H1 (cell line): ENCODE measurements at regions not wholly inside any gene's neighbourhood (a gene's known extent, or its start where the extent isn't known, plus 50 kb on each side); places are given as distances from the start of the nearest gene placed in this dataset.

Experiments used
- CBX5 ChIP-seq: fragments of 300-800, 300-1000 bp; sonication (generic); IDR thresholded peaks from 2 replicates; pipeline ENCODE4 v1.7.1; 2016; ENCODE audit warnings: antibody characterized with exemption, low read length, low read depth
- CTCF ChIP-seq, 3 experiments: IDR thresholded peaks; 1 replicate in 2 of 3; 2 replicates in 1 of 3; pipeline versions ENCODE4 v1.5.1 to v1.6.1; 2011; ENCODE audit warnings: low read length in 3 of 3, mild to moderate bottlenecking in 3 of 3, inconsistent platforms in 2 of 3, low read depth in 1 of 3, moderate library complexity in 1 of 3; ENCODE audit not compliant: insufficient read depth in 1 of 3; ENCODE audit errors: control extremely low read depth in 1 of 3
- MAX ChIP-seq: IDR thresholded peaks from 2 replicates; pipeline ENCODE4 v1.6.1; 2012; ENCODE audit warnings: inconsistent platforms
- POLR2A ChIP-seq, 2 experiments: IDR thresholded peaks; 1 replicate in 1 of 2; 2 replicates in 1 of 2; pipeline ENCODE4 v1.6.1; 2011; ENCODE audit warnings: low read depth in 2 of 2, low read length in 2 of 2, mild to moderate bottlenecking in 2 of 2; ENCODE audit errors: control extremely low read depth in 1 of 2
- POLR2AphosphoS5 ChIP-seq: IDR thresholded peaks from 2 replicates; pipeline ENCODE4 v1.6.1; 2011; ENCODE audit warnings: low read depth, low read length
- RNF2 ChIP-seq: fragments of 200-900, 300-1000 bp; sonication (generic); IDR thresholded peaks from 2 replicates; pipeline ENCODE4 v1.7.1; 2016; ENCODE audit warnings: borderline replicate concordance, low read depth, mild to moderate bottlenecking, antibody characterized with exemption, low read length; ENCODE audit not compliant: poor library complexity, severe bottlenecking; ENCODE audit errors: missing control alignments
- SP2 ChIP-seq: IDR thresholded peaks from 2 replicates; pipeline ENCODE4 v1.6.1; 2012; ENCODE audit warnings: mild to moderate bottlenecking, low read length, inconsistent platforms
- SP4 ChIP-seq: IDR thresholded peaks from 2 replicates; pipeline ENCODE4 v1.6.1; 2012; ENCODE audit warnings: low read length, inconsistent platforms
- USF2 ChIP-seq: IDR thresholded peaks from 2 replicates; pipeline ENCODE4 v1.6.1; 2011; ENCODE audit warnings: low read length, improper control_type of control experiment
- YY1 ChIP-seq: IDR thresholded peaks from 2 replicates; pipeline ENCODE4 v1.6.1; 2011; ENCODE audit warnings: low read depth, mild to moderate bottlenecking, low read length

- TF ChIP-seq CTCF (IDR thresholded peaks at IDR 0.05; ENCODE audit: control extremely low read depth in 1 of 3, insufficient read depth in 1 of 3, low read depth in 1 of 3, low read length in 3 of 3): no peak
- no peak for TF ChIP-seq SP2
- TF ChIP-seq POLR2A (IDR thresholded peaks at IDR 0.05; ENCODE audit: control extremely low read depth in 1 of 2, low read depth in 2 of 2, low read length in 2 of 2): no peak
- TF ChIP-seq RNF2: no peak
- TF ChIP-seq MAX: no peak
- no peak for TF ChIP-seq YY1
- TF ChIP-seq POLR2AphosphoS5: no peak
- TF ChIP-seq SP4: no peak
- TF ChIP-seq USF2: no peak
- TF ChIP-seq CBX5: no peak
These were observed 235.0 kb upstream of the ZC3H12C start for GRCh38 chr11:109858152-109858551.
